HS-27A (cell line): ENCODE measurements at regions not wholly inside any gene's neighbourhood (a gene's known extent, or its start where the extent isn't known, plus 50 kb on each side); places are given as distances from the start of the nearest gene placed in this dataset.
"Not testable (repeated sequence)": the region's sequence is repeated elsewhere in the genome, so short reads cannot be mapped to it uniquely, and the experiment has no call there.

Experiments used
- DNase-seq: peaks from one replicate; pipeline ENCODE4 v3.0.0-alpha.2; 2012; ENCODE audit warnings: low read depth, missing footprints

DNA sequence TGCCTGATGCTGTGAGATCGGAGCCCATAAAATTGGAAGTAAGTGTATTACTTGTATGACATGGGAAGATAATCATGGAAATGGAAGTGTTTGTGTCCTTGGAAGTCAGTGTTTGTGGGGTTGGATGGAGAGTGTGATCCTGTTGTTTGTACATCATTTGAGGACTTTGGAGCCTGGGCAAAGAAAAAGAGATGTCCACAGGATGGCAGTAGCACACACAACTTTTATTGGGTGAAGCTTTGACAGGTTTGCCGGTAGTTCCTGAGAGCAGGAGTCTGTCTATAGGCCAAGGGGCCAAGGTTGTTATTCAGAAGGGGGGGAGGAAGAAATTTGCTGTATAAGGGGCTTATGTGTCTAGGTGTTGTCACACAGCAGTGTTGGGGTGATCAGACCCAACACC is 533.3 kb downstream of the RPIA start:
- DNase-seq, result not testable (repeated sequence)

DNA sequence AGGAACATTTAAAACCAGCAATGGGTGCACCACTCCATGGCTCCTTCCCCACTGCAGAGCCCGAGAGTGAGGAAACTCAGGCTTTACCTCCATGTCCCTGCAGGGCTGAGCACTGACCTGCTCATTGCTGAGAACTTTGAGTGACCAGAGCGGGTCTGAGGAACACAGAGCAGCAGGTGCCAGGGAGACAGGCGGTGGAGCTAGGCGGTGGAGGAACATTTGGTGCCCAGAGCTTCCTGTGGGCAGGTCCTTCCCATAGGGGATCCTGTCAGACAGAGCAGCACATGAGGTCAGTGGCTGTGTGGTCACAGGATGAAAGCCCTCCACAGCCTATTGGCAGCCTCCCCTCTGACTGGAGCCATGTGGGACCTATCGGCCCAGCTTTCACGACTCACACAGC is 538.5 kb downstream of the RPIA start:
- DNase-seq, result not testable (repeated sequence)

DNA sequence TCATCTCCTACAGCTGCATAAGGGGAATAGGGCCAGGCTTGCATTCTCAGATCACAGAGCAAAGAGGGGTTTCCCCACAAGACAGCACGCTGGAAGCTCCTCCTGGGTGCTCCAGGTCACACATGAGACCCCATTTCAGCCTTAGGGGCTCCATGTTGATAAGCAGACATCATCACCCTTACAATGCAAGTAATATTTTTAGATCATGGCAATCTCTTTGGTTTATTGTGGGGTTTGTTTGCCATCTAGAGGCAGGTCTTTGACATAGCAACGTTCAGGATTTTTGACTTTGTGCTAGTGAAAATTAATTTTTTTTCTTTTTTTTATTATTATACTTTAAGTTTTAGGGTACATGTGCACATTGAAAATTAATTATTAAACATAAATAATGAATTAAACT is 539.8 kb downstream of the RPIA start:
- not testable (repeated sequence) for DNase-seq

DNA sequence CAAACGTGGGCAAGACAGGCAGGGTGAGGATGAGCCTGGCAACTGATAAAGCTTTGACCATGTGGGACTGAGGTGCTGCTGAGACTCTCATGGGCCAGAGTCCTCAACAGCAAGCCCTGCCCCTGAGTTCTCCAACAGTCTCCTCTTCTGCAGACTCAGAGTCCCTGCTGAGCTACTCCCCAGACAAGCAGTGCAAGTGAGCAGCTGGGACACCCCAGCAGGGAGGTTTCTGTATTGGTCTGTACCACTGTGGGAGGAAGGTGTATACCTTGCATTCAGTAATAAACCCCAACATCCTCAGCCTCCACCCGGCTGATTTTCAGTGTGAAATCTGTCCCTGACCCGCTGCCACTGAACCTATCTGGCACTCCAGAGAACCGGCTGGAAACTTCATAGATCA is 542.5 kb downstream of the RPIA start:
- DNase-seq, result not testable (repeated sequence)

DNA sequence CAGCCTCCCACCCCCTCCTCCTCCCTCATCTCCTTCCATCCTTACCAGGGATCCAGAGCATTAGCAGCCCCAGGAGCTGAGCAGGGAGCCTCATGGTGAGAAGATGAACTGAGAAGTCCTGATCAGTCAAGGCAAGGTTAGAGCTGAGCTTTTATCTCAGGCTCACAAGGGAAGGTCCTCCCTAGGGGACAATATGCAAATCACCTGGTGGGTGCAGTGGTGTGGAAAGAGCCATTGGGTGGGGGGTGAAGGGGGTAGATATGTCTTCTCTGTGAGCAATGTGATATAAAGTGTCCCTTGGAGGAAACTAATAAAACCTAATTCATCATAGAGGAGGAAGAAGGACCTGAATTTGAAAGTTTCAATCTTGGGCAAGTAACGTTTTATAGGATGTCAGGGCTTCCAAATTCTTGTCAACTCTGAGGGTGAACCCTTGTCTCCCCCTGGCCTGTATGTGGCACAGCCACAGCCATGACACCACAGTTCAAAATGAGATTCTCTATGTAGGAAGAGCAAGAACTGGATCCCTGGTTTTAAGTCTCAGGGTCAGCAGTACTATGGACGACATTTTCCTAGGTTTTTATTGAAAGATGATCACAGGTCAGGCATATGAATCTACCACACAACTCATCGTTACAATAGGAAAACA is 543.5 kb downstream of the RPIA start:
- DNase-seq, result not testable (repeated sequence)

DNA sequence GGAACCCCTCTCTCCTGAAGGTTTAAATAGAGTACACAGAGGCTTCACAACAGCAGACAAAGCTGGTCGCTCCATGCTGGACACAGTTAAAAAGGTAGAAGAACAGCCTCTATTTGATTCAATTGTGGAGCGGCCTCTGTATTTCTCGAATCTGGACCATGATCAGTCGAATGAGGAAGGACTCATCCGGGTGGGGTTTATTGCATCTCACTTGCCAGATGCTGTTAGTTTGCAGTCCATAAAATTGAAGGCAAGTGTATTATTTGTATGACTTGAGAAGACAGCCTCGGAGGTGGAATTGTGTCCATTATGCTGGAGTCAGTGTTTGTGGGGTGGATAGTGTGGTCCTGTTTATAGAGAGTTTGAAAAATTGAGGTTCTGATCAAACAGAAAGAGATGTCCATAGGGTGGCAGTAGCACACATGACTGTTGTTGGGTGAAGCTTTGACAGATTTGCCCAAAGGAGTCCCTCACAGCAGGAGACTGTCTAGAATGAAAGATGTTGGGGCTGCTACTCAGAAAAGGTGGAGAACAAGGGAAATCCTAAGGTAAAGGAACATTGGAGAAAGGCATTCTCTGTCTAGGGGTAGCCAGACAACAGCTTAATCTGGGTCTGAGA is 545.5 kb downstream of the RPIA start:
- not testable (repeated sequence) for DNase-seq

DNA sequence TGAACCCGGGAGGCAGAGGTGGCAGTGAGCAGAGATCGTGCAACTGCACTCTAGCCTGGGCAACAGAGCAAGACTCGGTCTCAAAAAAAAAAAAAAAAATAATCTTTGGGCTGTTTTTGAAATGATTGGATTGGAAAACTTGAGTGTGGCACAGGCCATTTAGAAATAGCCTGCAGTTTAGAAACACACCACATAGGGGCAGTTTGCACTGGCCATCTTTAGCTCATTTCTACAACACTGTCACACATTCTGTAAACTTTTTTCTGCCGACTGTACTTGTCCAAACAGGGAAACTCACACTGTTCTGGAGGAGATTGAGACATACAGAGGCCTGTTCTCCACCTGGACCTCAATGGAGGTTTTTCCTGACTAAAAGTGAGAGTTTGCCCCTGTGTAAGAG is 546.3 kb downstream of the RPIA start:
- not testable (repeated sequence) for DNase-seq

DNA sequence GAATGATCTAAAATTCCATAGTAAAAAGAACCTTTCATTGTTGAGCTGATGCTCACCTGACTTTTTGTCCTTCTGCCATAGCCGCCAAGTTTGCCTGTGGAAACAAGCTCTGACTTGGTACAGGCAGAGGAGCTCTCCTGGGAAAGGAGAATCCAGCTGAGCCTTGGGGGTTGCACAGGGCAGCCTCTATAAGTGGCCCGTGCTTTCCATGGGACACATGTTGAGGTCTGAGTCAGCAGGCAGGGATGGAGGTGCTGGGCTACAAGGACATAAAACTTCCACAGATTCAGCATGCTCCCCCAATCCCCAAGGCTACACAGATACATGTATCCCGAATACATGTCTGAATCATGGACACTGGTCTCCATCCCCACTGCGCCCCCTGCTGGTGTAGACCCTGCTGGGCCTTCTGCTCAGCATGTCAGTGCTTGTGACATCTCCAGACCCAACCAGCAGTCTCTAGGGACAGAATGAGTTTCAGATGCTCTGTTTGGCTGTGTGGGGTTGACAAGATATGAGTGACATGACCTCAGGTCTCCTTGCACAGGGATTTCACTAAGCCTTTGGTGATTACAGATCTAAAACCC is 551.7 kb downstream of the RPIA start:
- DNase-seq, result not testable (repeated sequence)

DNA sequence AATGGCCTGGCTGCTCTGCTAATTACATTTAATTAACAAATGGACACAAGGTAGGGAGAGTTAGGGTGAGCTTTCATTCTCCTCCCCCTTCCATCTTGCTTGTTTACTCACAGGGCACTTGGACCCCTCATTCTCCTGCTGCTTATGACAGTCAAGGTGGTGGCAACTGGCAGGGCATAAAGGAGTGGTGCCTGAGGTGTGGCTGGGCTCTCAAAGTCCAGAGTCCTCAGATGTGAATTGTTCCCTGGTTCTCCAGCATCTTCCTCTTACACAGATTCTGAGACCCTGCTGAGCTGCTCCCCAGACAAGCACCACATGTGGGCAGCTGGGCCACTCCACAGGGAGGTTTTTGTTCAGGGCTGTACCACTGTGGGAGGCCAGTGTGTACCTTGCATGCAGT is 552.9 kb downstream of the RPIA start:
- DNase-seq, result not testable (repeated sequence)

DNA sequence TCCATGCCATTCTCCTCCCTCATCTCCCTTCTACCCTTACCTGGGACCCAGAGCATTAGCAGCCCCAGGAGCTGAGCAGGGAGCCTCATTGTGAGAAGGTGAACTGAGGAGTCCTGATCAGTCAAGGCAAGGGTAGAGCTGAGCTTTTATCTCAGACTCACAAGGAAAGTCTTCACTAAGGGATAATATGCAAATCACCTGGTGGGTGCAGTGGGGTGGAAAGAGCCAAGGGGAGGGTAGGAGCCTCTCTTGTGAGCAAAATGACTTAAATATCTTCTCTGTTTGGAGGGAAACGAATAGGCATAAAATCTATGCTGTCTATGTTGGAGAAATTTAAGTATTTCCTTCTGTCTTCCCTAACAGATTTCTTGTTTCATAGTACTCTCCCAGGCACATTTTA is 554.0 kb downstream of the RPIA start:
- DNase-seq, result not testable (repeated sequence)

DNA sequence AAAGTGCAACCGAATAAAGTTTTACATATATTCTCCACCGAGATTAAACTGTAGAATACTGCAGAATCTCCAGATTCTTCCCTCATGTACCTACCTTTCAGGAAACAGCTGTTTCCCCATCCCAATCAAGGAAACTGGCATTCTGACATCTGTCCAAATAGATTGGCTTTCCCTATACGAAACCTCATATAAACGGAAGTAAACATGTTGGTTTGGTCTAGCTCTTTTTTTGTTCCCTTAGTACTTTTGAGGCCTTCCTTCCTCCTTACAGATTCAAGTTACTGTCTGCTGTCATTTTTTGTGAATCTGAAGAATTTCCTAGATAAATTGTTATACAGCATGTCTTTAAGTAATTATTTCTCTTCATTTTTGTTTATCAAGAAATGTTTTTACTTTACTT is 554.6 kb downstream of the RPIA start:
- not testable (repeated sequence) for DNase-seq

DNA sequence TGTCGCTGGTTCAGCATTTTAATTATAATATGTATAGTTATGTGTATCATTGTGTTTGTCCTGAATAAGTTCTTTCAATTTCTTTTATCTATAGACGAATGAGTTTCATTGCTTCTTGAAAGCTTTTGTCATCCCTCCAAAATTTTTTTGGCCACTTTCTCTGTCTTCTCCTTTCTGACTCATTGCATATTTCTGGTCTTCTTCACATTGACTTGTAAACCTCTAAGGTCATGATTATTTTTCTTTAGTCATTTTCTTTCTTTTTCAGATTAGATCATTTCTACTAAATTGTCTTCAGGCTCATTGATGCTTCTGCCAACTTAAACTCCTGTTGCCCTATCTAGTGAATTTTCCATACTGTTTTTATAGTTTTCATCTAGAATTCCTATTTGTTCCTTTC is 555.1 kb downstream of the RPIA start:
- not testable (repeated sequence) for DNase-seq

DNA sequence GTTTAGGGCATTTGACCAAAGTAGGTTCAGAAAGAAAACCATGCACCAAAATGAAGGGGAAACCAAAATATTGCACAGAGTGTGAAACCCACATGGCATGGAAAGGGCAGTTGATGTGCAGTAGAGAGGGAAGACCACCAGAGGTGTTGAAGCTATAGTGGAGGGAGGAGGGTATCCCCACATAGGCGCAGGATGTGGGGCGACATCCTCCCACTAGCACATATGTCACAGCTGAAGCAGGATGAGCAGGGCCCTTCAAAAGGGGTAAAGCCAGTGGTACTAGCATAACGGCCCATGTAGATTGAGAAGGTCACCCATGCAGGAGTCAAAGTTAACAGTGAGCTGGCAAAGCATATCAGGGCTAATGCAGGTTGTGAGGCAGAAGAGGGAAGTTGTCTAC is 563.5 kb downstream of the RPIA start:
- DNase-seq, result not testable (repeated sequence)

DNA sequence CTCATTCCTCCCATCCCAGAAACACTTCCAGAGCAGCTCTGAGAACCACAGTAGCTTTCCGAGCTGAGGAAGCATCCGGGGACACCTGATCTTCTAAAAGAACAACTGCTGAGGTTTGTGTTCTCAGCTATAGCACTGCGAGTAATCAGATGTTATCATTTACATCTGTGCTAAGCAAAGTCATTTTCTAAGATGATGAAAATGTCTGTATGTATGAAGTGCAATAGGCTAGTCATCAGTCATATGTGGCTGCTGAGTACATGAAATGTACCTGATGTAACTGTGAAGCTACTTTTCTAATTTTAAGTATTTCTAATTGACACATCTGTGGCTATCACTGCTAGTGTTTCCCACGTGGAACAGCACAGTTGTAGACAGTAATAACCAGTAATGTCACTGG is 582.0 kb downstream of the RPIA start:
- not testable (repeated sequence) for DNase-seq

DNA sequence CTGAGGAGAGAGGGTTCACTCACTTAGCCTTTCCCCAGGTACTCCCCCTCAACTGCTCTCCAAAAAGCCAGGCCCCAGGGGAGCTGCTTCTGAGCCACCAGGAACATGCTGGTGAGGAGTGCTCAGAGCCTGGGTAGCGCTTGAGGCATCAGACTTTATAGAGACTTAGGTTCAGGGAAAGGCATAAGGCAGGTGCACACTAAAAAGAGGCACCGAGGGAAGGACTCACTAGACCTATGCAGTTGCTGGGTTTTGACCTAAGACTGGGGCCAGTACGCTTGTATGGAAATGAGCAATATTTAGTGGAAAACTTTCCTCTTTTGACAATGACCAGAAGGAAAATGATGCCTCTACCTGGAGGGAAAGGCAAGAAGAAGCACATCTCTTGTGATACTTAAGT is 589.1 kb downstream of the RPIA start:
- not testable (repeated sequence) for DNase-seq

DNA sequence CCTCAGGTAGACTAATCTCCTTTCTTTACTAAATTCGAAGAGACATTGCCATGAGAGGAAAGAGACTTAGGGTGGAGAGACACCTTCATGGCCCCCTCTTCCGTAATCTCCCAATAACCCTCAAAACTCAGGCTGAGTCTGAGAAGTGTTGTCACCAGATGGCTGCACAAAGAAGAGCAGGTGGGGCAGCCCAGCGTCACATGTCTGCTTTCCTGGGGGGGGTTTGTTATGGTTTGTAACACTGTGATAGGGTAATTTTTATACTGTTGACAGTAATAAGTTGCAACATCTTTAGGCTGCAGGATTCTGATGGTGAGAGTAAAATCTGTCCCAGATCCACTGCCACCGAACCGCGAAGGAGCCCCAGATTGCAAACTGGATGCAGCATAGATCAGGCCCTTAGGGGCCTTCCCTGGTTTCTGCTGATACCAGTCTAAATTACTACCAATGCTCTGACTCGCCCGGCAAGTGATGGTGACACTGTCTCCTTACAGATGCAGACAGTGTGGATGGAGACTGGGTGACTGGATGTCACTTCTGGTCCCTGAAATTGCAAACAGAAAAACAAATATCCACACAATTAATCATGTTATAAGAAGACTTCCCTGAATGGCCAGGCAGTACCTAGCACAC is 595.1 kb downstream of the RPIA start:
- DNase-seq, result not testable (repeated sequence)

DNA sequence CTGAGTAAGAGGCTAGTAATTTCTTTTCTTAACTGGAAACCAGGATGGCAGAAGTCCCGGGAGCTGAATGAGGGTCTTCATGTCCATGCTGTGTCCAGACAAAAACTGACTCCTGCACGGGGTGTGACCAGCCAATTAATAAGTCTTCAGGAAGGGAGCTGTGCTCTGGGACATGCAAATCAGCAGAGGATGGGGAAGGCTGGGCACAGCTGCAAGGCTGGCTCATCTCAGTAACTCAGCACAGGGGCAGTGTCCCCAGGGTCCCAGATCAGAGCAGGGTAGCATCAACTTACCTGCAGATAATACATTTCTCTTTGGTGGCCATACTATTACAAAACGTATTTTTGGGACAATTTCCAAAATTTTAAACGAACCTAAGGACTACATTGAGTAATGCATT is 595.6 kb downstream of the RPIA start:
- not testable (repeated sequence) for DNase-seq

DNA sequence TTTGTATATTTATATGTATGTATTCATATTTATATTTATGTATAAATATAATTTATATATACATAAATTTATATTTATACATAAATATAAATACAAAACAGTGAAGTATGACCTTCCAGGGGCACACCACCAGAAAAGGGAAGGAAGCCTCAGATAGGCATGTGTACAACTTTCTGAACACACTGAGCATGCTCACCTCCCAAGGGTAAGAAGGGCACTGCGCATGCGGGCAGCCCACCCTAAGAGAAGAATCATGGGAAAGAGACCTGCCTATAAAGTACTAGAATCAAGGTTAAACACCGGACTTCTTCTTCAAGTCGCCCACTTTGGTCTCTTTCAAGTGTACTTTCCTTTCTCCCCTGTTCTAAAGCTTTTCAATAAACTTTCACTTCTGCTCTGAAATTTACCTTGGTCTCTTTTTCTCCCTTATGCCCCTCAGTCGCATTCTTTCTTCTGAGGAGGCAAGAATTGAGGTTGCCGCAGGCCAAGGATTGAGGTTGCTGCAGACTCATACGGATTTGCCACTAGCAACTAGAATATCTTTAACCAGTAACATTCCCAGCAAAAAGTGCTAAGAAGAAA is 600.3 kb downstream of the RPIA start:
- DNase-seq, result not testable (repeated sequence)

DNA sequence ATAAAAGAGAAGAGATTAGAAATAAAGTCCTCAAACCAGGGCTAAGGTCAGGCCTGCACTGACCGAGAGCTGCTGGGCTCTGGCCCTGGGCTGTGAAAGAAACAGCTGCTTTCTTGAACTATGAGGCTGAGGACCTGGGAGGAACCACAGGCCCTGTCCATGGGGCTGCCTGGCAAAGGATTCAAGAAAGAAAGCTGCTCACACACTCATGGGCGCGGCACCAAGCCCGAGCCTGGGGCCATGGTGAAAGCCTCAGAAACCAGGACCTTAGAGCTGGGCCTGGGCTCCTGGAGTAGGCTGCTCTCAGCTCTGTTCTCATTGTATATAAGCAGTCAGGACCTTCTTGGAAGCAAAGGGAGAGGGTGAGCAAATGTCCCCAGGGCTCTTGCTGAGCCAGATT is 601.9 kb downstream of the RPIA start:
- DNase-seq, result not testable (repeated sequence)

DNA sequence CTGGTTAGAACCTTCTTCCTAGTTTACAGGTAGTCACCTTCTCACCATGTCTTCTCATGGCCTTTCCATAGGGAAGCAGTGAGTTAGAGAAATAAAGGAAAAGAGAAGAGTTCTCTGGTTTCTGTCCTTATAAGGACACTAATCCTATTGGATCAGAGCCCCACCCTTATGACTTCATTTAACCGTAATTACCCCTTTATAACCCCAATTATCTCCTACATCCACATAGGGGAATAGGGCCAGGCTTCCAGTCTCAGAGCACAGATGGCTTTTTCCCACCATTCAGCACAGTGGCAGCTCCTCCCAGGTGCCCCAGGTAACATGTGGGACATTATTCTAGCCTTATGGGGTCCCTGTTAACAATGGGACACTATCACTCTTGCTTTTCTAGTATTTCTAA is 602.9 kb downstream of the RPIA start:
- not testable (repeated sequence) for DNase-seq

DNA sequence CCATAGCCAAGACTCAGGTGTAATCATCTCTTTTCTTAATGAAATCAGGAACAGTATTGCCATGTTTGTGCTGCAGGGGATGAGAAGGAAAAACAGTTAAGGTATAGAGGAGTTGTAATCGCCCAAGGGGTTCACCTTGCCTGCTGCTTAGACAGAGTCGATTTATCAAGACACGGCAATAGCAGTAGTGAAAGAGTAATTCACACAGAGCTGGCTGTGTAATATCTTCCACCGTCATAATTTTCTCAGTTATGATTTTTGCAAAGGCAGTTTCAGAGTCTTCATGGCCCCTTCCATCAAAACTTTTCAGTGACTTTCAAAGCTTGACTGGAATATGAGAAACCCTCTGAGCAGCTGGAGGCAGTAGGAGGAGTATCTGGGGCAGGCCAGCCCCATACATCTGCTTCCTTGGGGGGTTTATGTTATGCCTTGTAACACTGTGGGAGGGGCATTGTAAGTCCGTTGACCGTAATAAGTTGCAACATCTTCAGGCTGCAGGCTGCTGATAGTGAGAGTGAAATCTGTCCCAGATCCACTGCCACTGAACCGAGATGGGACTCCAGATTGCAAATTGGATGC is 605.4 kb downstream of the RPIA start:
- not testable (repeated sequence) for DNase-seq

DNA sequence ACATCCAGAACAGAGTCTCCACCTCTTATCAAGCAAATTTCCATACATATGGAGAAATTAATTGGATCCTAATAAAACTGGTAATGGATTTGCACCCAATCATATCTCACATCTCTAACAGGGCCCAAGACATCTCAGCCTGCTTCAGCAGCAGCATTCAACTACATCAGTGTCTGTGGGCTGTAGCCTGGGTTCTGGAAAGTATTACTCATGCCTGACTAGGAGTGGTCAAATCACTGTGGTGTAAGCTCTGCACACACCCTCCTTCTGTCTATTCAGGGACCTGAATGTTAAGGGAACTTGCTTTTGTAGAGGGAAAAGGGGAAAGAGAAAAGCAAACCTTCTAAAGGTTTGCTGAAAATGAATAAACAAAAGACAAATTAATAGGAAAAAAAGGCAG is 607.7 kb downstream of the RPIA start:
- DNase-seq, result not testable (repeated sequence)
